ENCODE measurements at regions not wholly inside any gene's neighbourhood (a gene's known extent, or its start where the extent isn't known, plus 50 kb on each side); places are given as distances from the start of the nearest gene placed in this dataset.
"Not testable (repeated sequence)": the region's sequence is repeated elsewhere in the genome, so short reads cannot be mapped to it uniquely, and the experiment has no call there.

GRCh38 chr3:197459571-197459970 lies 96.2 kb downstream of the BDH1 start:
- H3K9me3 ChIP-seq; H3K4me3 Mint-ChIP-seq; CTCF ChIA-PET; H3K4me3 ChIP-seq (ENCODE audit: control insufficient read depth in 1 of 2, extremely low read depth in 1 of 2, low read length in 1 of 2); H3K36me3 Mint-ChIP-seq; POLR2A ChIA-PET; H3K9me3 Mint-ChIP-seq; H3K27me3 Mint-ChIP-seq; ATAC-seq (replicated peaks in 1 of 4); H3K27ac Mint-ChIP-seq; H3K27ac ChIP-seq (ENCODE audit: low read length); H3K36me3 ChIP-seq (ENCODE audit: control insufficient read depth in 2 of 2, extremely low read depth in 1 of 2, insufficient read depth in 1 of 2, low read length in 1 of 2): not testable (repeated sequence)
- DNase-seq, result peak in 8 of 35 experiments; percentile 8 to 54 (median 25)
- Histone ChIP-seq H3K4me1 (ENCODE audit: control insufficient read depth in 1 of 2, extremely low read depth in 1 of 2, insufficient read depth in 2 of 2, low read length in 2 of 2) (peaks cover 10 to 32% of the 10 kb centered on the region in 2 experiments), H3K27me3 (replicated peaks in 1 of 2; ENCODE audit: control insufficient read depth in 2 of 2, extremely low read depth in 1 of 2, insufficient read depth in 2 of 2, low read length in 1 of 2) (peaks cover 0 to 36% of the 10 kb centered on the region in 2 experiments)
- peaks cover 13 to 24% (median 21%) of the 10 kb centered on the region in 3 donors for H3K4me1 Mint-ChIP-seq
- 56% methylated on average over 16 of the region's 19 CpGs for WGBS (ENCODE audit: insufficient coverage)

- no peaks in the 10 kb centered on the region for H3K9me3 Mint-ChIP-seq
- Histone ChIP-seq H3K4me3 (ENCODE audit: control insufficient read depth in 1 of 2, extremely low read depth in 1 of 2, low read length in 1 of 2) (no peak overlapping the region), H3K9me3 (no peaks in the 10 kb centered on the region), H3K4me1 (ENCODE audit: control insufficient read depth in 1 of 2, extremely low read depth in 1 of 2, insufficient read depth in 2 of 2, low read length in 2 of 2) (peaks cover 10 to 32% of the 10 kb centered on the region in 2 experiments), H3K36me3 (ENCODE audit: control insufficient read depth in 2 of 2, extremely low read depth in 1 of 2, insufficient read depth in 1 of 2, low read length in 1 of 2) (no peaks in the 10 kb centered on the region), H3K27me3 (replicated peaks in 1 of 2; ENCODE audit: control insufficient read depth in 2 of 2, extremely low read depth in 1 of 2, insufficient read depth in 2 of 2, low read length in 1 of 2) (peaks cover 0 to 33% of the 10 kb centered on the region in 2 experiments), H3K27ac (ENCODE audit: low read length) (no peak overlapping the region)
- ChIA-PET CTCF (no interaction called here), POLR2A (interaction anchor here in 1 of 2 donors (0.6 kb wide), 1 partner anchor 33 kb away, joined by 3 read pairs; no protein-coding TSS in a partner anchor)
- H3K27ac Mint-ChIP-seq, result peak overlapping the region in 1 of 2 donors; percentile 11
- H3K4me1 Mint-ChIP-seq, result peaks cover 19 to 28% (median 21%) of the 10 kb centered on the region in 3 donors
- H3K27me3 Mint-ChIP-seq, result peaks cover 0 to 1% of the 10 kb centered on the region in 2 donors
- no peaks in the 10 kb centered on the region for H3K36me3 Mint-ChIP-seq
- H3K4me3 Mint-ChIP-seq, result peak overlapping the region in 2 of 3 donors; percentile 12 to 43
- DNase-seq, result no peak
- ATAC-seq (replicated peaks in 1 of 4), result no peak
- WGBS (ENCODE audit: insufficient coverage), result 96% methylated on average over 4 of the region's 11 CpGs
Measured at GRCh38 chr3:197458906-197459470, 96.8 kb downstream of the BDH1 start.

- peak overlapping the region in 1 of 2 donors; percentile 10 for H3K4me3 ChIP-seq (ENCODE audit: control insufficient read depth in 1 of 2, extremely low read depth in 1 of 2, low read length in 1 of 2)
- no peaks in the 10 kb centered on the region for H3K9me3 ChIP-seq
- POLR2A ChIA-PET, result interaction anchor here in 1 of 2 donors (0.6 kb wide), 1 partner anchor 160 kb away, joined by 5 read pairs; the partner anchor contains the start of gene DLG1
- H3K27ac Mint-ChIP-seq, result no peak overlapping the region
- H3K27ac ChIP-seq (ENCODE audit: low read length), result no peak overlapping the region
- CTCF ChIA-PET, result no interaction called here
- no peaks in the 10 kb centered on the region for H3K9me3 Mint-ChIP-seq
- DNase-seq (peak in 21 of 35 experiments; percentile 12 to 60 (median 37)), ATAC-seq (replicated peaks in 1 of 4) (peak in 3 of 4 experiments; percentile 31 to 76 (median 51))
- H3K4me3 Mint-ChIP-seq, result peak overlapping the region in 2 of 3 donors; percentile 12 to 43
- no peaks in the 10 kb centered on the region for H3K36me3 ChIP-seq (ENCODE audit: control insufficient read depth in 2 of 2, extremely low read depth in 1 of 2, insufficient read depth in 1 of 2, low read length in 1 of 2)
- H3K4me1 Mint-ChIP-seq, result peaks cover 16 to 23% (median 20%) of the 10 kb centered on the region in 3 donors
- 34% methylated on average over 3 of the region's 11 CpGs for WGBS (ENCODE audit: insufficient coverage)
- H3K36me3 Mint-ChIP-seq, result no peaks in the 10 kb centered on the region
- peaks cover 10 to 32% of the 10 kb centered on the region in 2 experiments for H3K4me1 ChIP-seq (ENCODE audit: control insufficient read depth in 1 of 2, extremely low read depth in 1 of 2, insufficient read depth in 2 of 2, low read length in 2 of 2)
- peaks cover 0 to 1% of the 10 kb centered on the region in 2 donors for H3K27me3 Mint-ChIP-seq
- H3K27me3 ChIP-seq (replicated peaks in 1 of 2; ENCODE audit: control insufficient read depth in 2 of 2, extremely low read depth in 1 of 2, insufficient read depth in 2 of 2, low read length in 1 of 2), result peaks cover 0 to 33% of the 10 kb centered on the region in 2 experiments
Measured at GRCh38 chr3:197458179-197458707, 97.5 kb downstream of the BDH1 start.

- CTCF ChIA-PET, result interaction anchor here (0.7 to 1.9 kb wide), 3 partner anchors 9 to 199 kb away, joined by 3 to 5 read pairs (median 4); no protein-coding TSS in a partner anchor
- H3K36me3 ChIP-seq (ENCODE audit: control insufficient read depth in 2 of 2, extremely low read depth in 1 of 2, insufficient read depth in 1 of 2, low read length in 1 of 2), result no peaks in the 10 kb centered on the region
- peak overlapping the region; percentile 81 to 94 for H3K4me3 ChIP-seq (ENCODE audit: control insufficient read depth in 1 of 2, extremely low read depth in 1 of 2, low read length in 1 of 2)
- peak in 19 of 35 experiments; percentile 5 to 51 (median 23) for DNase-seq
- ATAC-seq (replicated peaks in 1 of 4), result peak; percentile 31 to 71 (median 56)
- no peaks in the 10 kb centered on the region for H3K9me3 ChIP-seq
- peak overlapping the region; percentile 36 for H3K27ac ChIP-seq (ENCODE audit: low read length)
- POLR2A ChIA-PET, result no interaction called here
- no peaks in the 10 kb centered on the region for H3K9me3 Mint-ChIP-seq
- H3K4me1 Mint-ChIP-seq, result peaks cover 16 to 23% (median 20%) of the 10 kb centered on the region in 3 donors
- H3K27me3 Mint-ChIP-seq, result peaks cover 0 to 1% of the 10 kb centered on the region in 2 donors
- H3K36me3 Mint-ChIP-seq, result no peaks in the 10 kb centered on the region
- H3K27ac Mint-ChIP-seq, result peak overlapping the region; percentile 63 to 81
- peaks cover 10 to 32% of the 10 kb centered on the region in 2 experiments for H3K4me1 ChIP-seq (ENCODE audit: control insufficient read depth in 1 of 2, extremely low read depth in 1 of 2, insufficient read depth in 2 of 2, low read length in 2 of 2)
- H3K27me3 ChIP-seq (replicated peaks in 1 of 2; ENCODE audit: control insufficient read depth in 2 of 2, extremely low read depth in 1 of 2, insufficient read depth in 2 of 2, low read length in 1 of 2), result peaks cover 0 to 23% of the 10 kb centered on the region in 2 experiments
- peak overlapping the region; percentile 82 to 94 (median 86) for H3K4me3 Mint-ChIP-seq
- 4% methylated on average over 45 of the region's 47 CpGs for WGBS (ENCODE audit: insufficient coverage)
Measured at GRCh38 chr3:197456261-197457091, 99.3 kb downstream of the BDH1 start.

GRCh38 chr3:197454841-197455240 lies 100.9 kb downstream of the BDH1 start:
- Mint-ChIP-seq H3K4me1 (peaks cover 16 to 23% (median 20%) of the 10 kb centered on the region in 3 donors), H3K4me3 (peak overlapping the region; percentile 82 to 94 (median 86))
- H3K27ac ChIP-seq (ENCODE audit: low read length); H3K36me3 ChIP-seq (ENCODE audit: control insufficient read depth in 2 of 2, extremely low read depth in 1 of 2, insufficient read depth in 1 of 2, low read length in 1 of 2); POLR2A ChIA-PET; H3K27me3 Mint-ChIP-seq; H3K4me3 ChIP-seq (ENCODE audit: control insufficient read depth in 1 of 2, extremely low read depth in 1 of 2, low read length in 1 of 2); DNase-seq; H3K27ac Mint-ChIP-seq; H3K9me3 ChIP-seq; ATAC-seq (replicated peaks in 1 of 4); H3K9me3 Mint-ChIP-seq; H3K36me3 Mint-ChIP-seq: not testable (repeated sequence)
- CTCF ChIA-PET, result interaction anchor here (1.3 to 1.4 kb wide), 2 partner anchors 10 to 198 kb away, joined by 3 to 5 read pairs; no protein-coding TSS in a partner anchor
- peaks cover 10 to 32% of the 10 kb centered on the region in 2 experiments for H3K4me1 ChIP-seq (ENCODE audit: control insufficient read depth in 1 of 2, extremely low read depth in 1 of 2, insufficient read depth in 2 of 2, low read length in 2 of 2)
- 90% methylated on average over 2 of the region's 2 CpGs for WGBS (ENCODE audit: insufficient coverage)
- peaks cover 0 to 18% of the 10 kb centered on the region in 2 experiments for H3K27me3 ChIP-seq (replicated peaks in 1 of 2; ENCODE audit: control insufficient read depth in 2 of 2, extremely low read depth in 1 of 2, insufficient read depth in 2 of 2, low read length in 1 of 2)

- H3K4me3 ChIP-seq (ENCODE audit: control insufficient read depth in 1 of 2, extremely low read depth in 1 of 2, low read length in 1 of 2), result no peak overlapping the region
- Mint-ChIP-seq H3K27me3 (peaks cover 0 to 1% of the 10 kb centered on the region in 2 donors), H3K36me3 (no peaks in the 10 kb centered on the region), H3K27ac (no peak overlapping the region), H3K4me1 (peaks cover 16 to 23% (median 20%) of the 10 kb centered on the region in 3 donors), H3K4me3 (peak overlapping the region in 2 of 3 donors; percentile 0 to 18), H3K9me3 (no peaks in the 10 kb centered on the region)
- CTCF ChIA-PET, result interaction anchor here (0.5 to 1.4 kb wide), 5 partner anchors 21 to 229 kb away, joined by 3 to 5 read pairs (median 4); no protein-coding TSS in a partner anchor
- ATAC-seq (replicated peaks in 1 of 4) (peak; percentile 45 to 74 (median 48)), DNase-seq (peak in 2 of 35 experiments; percentile 8 to 48)
- H3K27me3 ChIP-seq (replicated peaks in 1 of 2; ENCODE audit: control insufficient read depth in 2 of 2, extremely low read depth in 1 of 2, insufficient read depth in 2 of 2, low read length in 1 of 2), result peaks cover 0 to 18% of the 10 kb centered on the region in 2 experiments
- no peak overlapping the region for H3K27ac ChIP-seq (ENCODE audit: low read length)
- no peaks in the 10 kb centered on the region for H3K36me3 ChIP-seq (ENCODE audit: control insufficient read depth in 2 of 2, extremely low read depth in 1 of 2, insufficient read depth in 1 of 2, low read length in 1 of 2)
- POLR2A ChIA-PET, result no interaction called here
- H3K9me3 ChIP-seq, result no peaks in the 10 kb centered on the region
- H3K4me1 ChIP-seq (ENCODE audit: control insufficient read depth in 1 of 2, extremely low read depth in 1 of 2, insufficient read depth in 2 of 2, low read length in 2 of 2), result peaks cover 10 to 32% of the 10 kb centered on the region in 2 experiments
- WGBS (ENCODE audit: insufficient coverage), result 60% methylated on average over 1 of the region's 3 CpGs
Measured at GRCh38 chr3:197454014-197454413, 101.8 kb downstream of the BDH1 start.
